Heart right ventricle (tissue), 16 donors: ENCODE measurements at regions not wholly inside any gene's neighbourhood (a gene's known extent, or its start where the extent isn't known, plus 50 kb on each side); places are given as distances from the start of the nearest gene placed in this dataset.

ENCODE experiments used
- ATAC-seq, 8 donors: fragments of 200-7000 bp; cut with Tn5 transposase; one replicate each; pipeline ENCODE4 v1.9.1; 2020; ENCODE audit warnings: mild to moderate bottlenecking in 8 of 8, moderate library complexity in 8 of 8, moderate number of reproducible peaks in 1 of 8
- DNase-seq, 2 donors: peaks; one replicate each; pipeline ENCODE4 v3.0.0-alpha.2; 2020
- H3K27ac ChIP-seq, 10 donors: fragments of 200-600 bp; sonication (generic) in 2 of 10; one replicate each; pipeline versions ENCODE4 v1.5.0 to v1.8.0; 2020 to 2022; ENCODE audit warnings: mild to moderate bottlenecking in 3 of 10
- H3K27me3 ChIP-seq, 7 donors: fragments of 200-600 bp; one replicate each; pipeline ENCODE4 v1.8.0; 2021 to 2022; ENCODE audit warnings: mild to moderate bottlenecking in 2 of 7
- H3K36me3 ChIP-seq, 9 donors: fragments of 200-600 bp; sonication (generic) in 1 of 9; one replicate each; pipeline versions ENCODE4 v1.5.0 to v1.8.0; 2020 to 2022; ENCODE audit warnings: mild to moderate bottlenecking in 2 of 9
- H3K4me1 ChIP-seq, 9 donors: fragments of 200-600 bp; sonication (generic) in 1 of 9; one replicate each; pipeline versions ENCODE4 v1.5.0 to v1.8.0; 2020 to 2022; ENCODE audit warnings: mild to moderate bottlenecking in 4 of 9
- H3K4me3 ChIP-seq, 10 donors: fragments of 200-600 bp; sonication (generic) in 2 of 10; one replicate each; pipeline versions ENCODE4 v1.5.0 to v1.8.0; 2020 to 2022; ENCODE audit warnings: mild to moderate bottlenecking in 7 of 10, moderate library complexity in 2 of 10
- H3K9me3 ChIP-seq, 11 donors: fragments of 200-600 bp in 10 of 11; sonication (generic) in 2 of 11; one replicate each; pipeline versions ENCODE4 v1.5.0 to v1.8.0; 2013 to 2022; ENCODE audit warnings: mild to moderate bottlenecking in 2 of 11, control low read depth in 1 of 11, moderate library complexity in 1 of 11
- WGBS, 2 donors: extraction: QIAGEN DNeasy Blood & Tissue Kit; methylation state at CpG; one replicate each; pipeline ENCODE4 v1.1.7; 2013; ENCODE audit warnings: inconsistent platforms in 1 of 2; 5-methylcytosine and 5-hydroxymethylcytosine counted together
- intact Hi-C, 10 donors: fragments of 100-400 bp; cut with DNase I; formaldehyde crosslinking; loops; one replicate each; pipeline versions ENCODE4 v1.11.1 to v1.14.2; 2022
- TF ChIP-seq, protein P1 (sequence below), 9 donors: fragments of 200-600 bp; sonication (generic) in 2 of 9; IDR thresholded peaks; one replicate each; pipeline versions ENCODE4 v1.5.0 to v1.8.0; 2021 to 2022; ENCODE audit warnings: antibody characterized with exemption in 9 of 9, mild to moderate bottlenecking in 5 of 9, moderate library complexity in 1 of 9
- donor health status: Arrhythmogenic right ventricular cardiomyopathy.
- donor health status: ischemic (EF 13 %, LVEDD 7.1; RV severe dilation, severe dysfunction).
- donor health status: healthy with polysubstance abuse.
- donor health status: DM: no; HTN: yes; CAD: no.
- donor health status: DM: no; HTN: no; CAD: no.
- donor health status: ischemic (EF 25% LVEDD 6.9; RV normal size, moderate dysfunction).
- donor health status: ischemic (EF 25% LVEDD 5.7; RV mildly dilated, moderate dysfunction).
- donor health status: healthy.
- donor health status: DM: yes; HTN: yes; CAD: no.
- donor health status: Ischemic cardiomyopathy.
- donor health status: ischemic (EF 35%, LVEDD 5.7; RV mildly dilated, moderate dysfunction).
- donor health status: nonischemic (EF 11% LVEDD 7.7; RV severe dilation, severe dysfunction).
- donor health status: DM: yes; HTN: yes; CAD: no.
- donor health status: PGD.
- donor health status: ischemic (EF 29% LVEDD 5.4; RV normal size, mild dysfunction).
- donor health status: nonischemic (EF 23%, LVEDD 6.1; RV moderate dilation, normal function).

DNA sequence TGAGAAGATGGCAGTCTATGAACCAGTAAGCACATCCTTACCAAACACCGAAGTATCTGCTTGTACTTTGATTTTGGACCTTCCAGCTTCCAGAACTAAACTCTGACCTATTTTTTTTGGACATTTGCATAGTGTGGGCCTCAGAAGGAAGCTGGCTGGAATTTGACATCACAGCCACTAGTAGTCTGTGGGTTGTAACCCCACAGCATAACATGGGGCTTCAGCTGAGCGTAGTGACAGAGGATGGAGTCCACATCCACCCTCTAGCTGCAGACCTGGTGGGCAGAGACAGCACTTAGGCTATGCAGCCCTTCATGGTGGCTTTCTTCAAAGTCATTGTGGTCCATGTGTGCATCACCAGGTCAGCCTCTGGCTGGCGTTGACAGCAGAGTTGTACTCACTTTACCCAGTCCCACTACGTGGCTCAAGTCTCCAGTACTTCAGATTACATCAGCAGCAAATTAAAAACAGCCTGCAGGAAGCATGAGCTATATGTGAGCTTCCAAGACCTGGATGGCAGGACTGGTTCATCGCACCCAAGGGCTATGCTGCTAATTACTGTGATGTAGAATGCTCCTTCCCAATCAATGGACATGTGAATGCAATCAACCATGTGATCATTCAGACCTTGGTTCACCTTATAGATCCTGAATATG, 58.6 kb upstream of the VPREB1 start:
- H3K36me3 ChIP-seq, result no peaks in the 10 kb centered on the region

GRCh38 chr22:22185217-22185616, 59.4 kb upstream of the VPREB1 start:
- H3K36me3 ChIP-seq, result no peaks in the 10 kb centered on the region
- intact Hi-C loops, result no loop called here
- H3K27me3 ChIP-seq, result peaks cover 0 to 66% (median 49%) of the 10 kb centered on the region in 7 donors
- no peaks in the 10 kb centered on the region for H3K4me1 ChIP-seq
- no peak overlapping the region for H3K4me3 ChIP-seq
- ATAC-seq (no peak), DNase-seq (no peak)
- 57 to 62% methylated on average over 3 of the region's 3 CpGs for WGBS, 2 donors
- TF ChIP-seq, protein P1, sequence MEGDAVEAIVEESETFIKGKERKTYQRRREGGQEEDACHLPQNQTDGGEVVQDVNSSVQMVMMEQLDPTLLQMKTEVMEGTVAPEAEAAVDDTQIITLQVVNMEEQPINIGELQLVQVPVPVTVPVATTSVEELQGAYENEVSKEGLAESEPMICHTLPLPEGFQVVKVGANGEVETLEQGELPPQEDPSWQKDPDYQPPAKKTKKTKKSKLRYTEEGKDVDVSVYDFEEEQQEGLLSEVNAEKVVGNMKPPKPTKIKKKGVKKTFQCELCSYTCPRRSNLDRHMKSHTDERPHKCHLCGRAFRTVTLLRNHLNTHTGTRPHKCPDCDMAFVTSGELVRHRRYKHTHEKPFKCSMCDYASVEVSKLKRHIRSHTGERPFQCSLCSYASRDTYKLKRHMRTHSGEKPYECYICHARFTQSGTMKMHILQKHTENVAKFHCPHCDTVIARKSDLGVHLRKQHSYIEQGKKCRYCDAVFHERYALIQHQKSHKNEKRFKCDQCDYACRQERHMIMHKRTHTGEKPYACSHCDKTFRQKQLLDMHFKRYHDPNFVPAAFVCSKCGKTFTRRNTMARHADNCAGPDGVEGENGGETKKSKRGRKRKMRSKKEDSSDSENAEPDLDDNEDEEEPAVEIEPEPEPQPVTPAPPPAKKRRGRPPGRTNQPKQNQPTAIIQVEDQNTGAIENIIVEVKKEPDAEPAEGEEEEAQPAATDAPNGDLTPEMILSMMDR (IDR thresholded peaks at IDR 0.05), result no peak
- H3K9me3 ChIP-seq, result peaks cover 0 to 3% (median 0%) of the 10 kb centered on the region in 11 donors
- no peak overlapping the region for H3K27ac ChIP-seq

More for the DNA sequence above, 58.6 kb upstream of the VPREB1 start:
- Histone ChIP-seq H3K9me3 (peaks cover 0 to 3% (median 0%) of the 10 kb centered on the region in 11 donors), H3K27ac (no peak overlapping the region), H3K4me3 (no peak overlapping the region), H3K27me3 (peaks cover 0 to 59% (median 48%) of the 10 kb centered on the region in 7 donors), H3K4me1 (no peaks in the 10 kb centered on the region)
- DNase-seq (no peak), ATAC-seq (no peak)
- WGBS, 2 donors, result 60 to 61% methylated on average over 5 of the region's 5 CpGs
- TF ChIP-seq, protein P1 (IDR thresholded peaks at IDR 0.05), result no peak
- intact Hi-C loops, result no loop called here

GRCh38 chr22:22184277-22184807, 60.2 kb upstream of the VPREB1 start:
- TF ChIP-seq, protein P1 (IDR thresholded peaks at IDR 0.05), result no peak
- H3K4me1 ChIP-seq, result no peaks in the 10 kb centered on the region
- no peaks in the 10 kb centered on the region for H3K36me3 ChIP-seq
- intact Hi-C loops, result no loop called here
- peaks cover 0 to 69% (median 57%) of the 10 kb centered on the region in 7 donors for H3K27me3 ChIP-seq
- H3K4me3 ChIP-seq, result no peak overlapping the region
- DNase-seq, result no peak
- no peak overlapping the region for H3K27ac ChIP-seq
- WGBS, 2 donors, result 68 to 69% methylated on average over 6 of the region's 6 CpGs
- H3K9me3 ChIP-seq, result peaks cover 0 to under 1% (median 0%) of the 10 kb centered on the region in 11 donors
- ATAC-seq, result no peak

GRCh38 chr22:22182990-22183264, 61.7 kb upstream of the VPREB1 start:
- Histone ChIP-seq H3K27ac (no peak overlapping the region), H3K4me3 (no peak overlapping the region), H3K36me3 (no peaks in the 10 kb centered on the region), H3K27me3 (peaks cover 0 to 80% (median 69%) of the 10 kb centered on the region in 7 donors), H3K9me3 (no peaks in the 10 kb centered on the region), H3K4me1 (no peaks in the 10 kb centered on the region)
- DNase-seq (no peak), ATAC-seq (no peak)
- TF ChIP-seq, protein P1 (IDR thresholded peaks at IDR 0.05), result no peak
- intact Hi-C loops, result no loop called here
